ENCODE measurements at regions not wholly inside any gene's neighbourhood (a gene's known extent, or its start where the extent isn't known, plus 50 kb on each side); places are given as distances from the start of the nearest gene placed in this dataset.

DNA sequence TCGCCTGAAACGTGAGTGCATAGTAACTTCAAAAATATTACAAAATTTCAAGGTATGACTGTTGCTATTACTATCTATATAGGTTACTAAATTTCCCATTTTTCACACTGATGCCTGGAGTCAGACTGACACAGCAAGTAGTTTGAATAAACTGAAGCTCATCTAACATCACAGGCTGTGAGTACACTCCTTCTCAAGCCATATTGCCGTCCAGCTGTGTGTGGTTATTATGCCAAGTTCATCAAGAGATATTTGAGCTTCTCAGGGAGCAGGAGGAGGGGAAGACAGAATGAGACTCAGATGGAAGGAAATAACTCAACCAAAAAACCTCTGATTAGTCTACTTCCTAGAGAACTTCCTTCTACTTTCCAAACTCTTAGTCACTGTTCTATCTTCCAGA is 473.9 kb downstream of the TOX3 start:
- no peak for TF ChIP-seq ZBTB7A (IDR thresholded peaks at IDR 0.05; ENCODE audit: low read depth)
- no peak for TF ChIP-seq YY1 (IDR thresholded peaks at IDR 0.05; ENCODE audit: low read depth)
- no peak for TF ChIP-seq TAF1 (IDR thresholded peaks at IDR 0.05; ENCODE audit: low read depth)
- no peak for TF ChIP-seq EP300 (IDR thresholded peaks at IDR 0.05; ENCODE audit: borderline replicate concordance)
- no peak for TF ChIP-seq RAD21 (IDR thresholded peaks at IDR 0.05; ENCODE audit: low read depth)
- TF ChIP-seq CEBPB (IDR thresholded peaks at IDR 0.05): no peak
- no peak for TF ChIP-seq EGR1 (IDR thresholded peaks at IDR 0.05)
- no peak for TF ChIP-seq CREB1 (IDR thresholded peaks at IDR 0.05; ENCODE audit: low read depth)
- TF ChIP-seq, protein P1, sequence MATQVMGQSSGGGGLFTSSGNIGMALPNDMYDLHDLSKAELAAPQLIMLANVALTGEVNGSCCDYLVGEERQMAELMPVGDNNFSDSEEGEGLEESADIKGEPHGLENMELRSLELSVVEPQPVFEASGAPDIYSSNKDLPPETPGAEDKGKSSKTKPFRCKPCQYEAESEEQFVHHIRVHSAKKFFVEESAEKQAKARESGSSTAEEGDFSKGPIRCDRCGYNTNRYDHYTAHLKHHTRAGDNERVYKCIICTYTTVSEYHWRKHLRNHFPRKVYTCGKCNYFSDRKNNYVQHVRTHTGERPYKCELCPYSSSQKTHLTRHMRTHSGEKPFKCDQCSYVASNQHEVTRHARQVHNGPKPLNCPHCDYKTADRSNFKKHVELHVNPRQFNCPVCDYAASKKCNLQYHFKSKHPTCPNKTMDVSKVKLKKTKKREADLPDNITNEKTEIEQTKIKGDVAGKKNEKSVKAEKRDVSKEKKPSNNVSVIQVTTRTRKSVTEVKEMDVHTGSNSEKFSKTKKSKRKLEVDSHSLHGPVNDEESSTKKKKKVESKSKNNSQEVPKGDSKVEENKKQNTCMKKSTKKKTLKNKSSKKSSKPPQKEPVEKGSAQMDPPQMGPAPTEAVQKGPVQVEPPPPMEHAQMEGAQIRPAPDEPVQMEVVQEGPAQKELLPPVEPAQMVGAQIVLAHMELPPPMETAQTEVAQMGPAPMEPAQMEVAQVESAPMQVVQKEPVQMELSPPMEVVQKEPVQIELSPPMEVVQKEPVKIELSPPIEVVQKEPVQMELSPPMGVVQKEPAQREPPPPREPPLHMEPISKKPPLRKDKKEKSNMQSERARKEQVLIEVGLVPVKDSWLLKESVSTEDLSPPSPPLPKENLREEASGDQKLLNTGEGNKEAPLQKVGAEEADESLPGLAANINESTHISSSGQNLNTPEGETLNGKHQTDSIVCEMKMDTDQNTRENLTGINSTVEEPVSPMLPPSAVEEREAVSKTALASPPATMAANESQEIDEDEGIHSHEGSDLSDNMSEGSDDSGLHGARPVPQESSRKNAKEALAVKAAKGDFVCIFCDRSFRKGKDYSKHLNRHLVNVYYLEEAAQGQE (IDR thresholded peaks at IDR 0.05; ENCODE audit: low read depth): no peak
- TF ChIP-seq, protein P2, sequence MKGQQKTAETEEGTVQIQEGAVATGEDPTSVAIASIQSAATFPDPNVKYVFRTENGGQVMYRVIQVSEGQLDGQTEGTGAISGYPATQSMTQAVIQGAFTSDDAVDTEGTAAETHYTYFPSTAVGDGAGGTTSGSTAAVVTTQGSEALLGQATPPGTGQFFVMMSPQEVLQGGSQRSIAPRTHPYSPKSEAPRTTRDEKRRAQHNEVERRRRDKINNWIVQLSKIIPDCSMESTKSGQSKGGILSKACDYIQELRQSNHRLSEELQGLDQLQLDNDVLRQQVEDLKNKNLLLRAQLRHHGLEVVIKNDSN (IDR thresholded peaks at IDR 0.05): no peak
- TF ChIP-seq TCF12 (IDR thresholded peaks at IDR 0.05; ENCODE audit: low read depth): no peak
- TF ChIP-seq, protein P3, sequence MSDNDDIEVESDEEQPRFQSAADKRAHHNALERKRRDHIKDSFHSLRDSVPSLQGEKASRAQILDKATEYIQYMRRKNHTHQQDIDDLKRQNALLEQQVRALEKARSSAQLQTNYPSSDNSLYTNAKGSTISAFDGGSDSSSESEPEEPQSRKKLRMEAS (IDR thresholded peaks at IDR 0.05): no peak
- no peak for TF ChIP-seq TEAD4 (IDR thresholded peaks at IDR 0.05)
- TF ChIP-seq NFIC (IDR thresholded peaks at IDR 0.05): no peak
- TF ChIP-seq FOXM1 (IDR thresholded peaks at IDR 0.05; ENCODE audit: borderline replicate concordance, low read depth): no peak

DNA sequence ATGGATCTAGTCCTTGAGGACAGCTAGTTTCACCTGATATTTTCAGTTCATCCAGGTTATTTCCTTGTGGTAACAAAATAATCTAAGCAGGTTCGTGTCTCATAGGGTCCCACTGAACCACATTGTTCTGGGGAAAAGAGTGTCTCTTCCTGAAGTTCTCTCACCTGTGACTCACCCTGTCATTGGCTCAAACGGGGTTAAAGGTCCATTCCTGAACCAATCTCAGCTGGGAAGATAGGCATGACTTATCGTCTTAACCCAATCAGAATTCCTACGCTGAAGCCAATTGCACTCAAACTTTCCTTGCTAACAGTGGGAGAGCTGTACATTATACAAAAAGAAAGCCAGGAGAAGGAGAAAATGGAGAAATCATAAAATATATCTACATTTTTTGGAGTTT is 475.8 kb downstream of the TOX3 start:
- TF ChIP-seq FOXM1 (IDR thresholded peaks at IDR 0.05; ENCODE audit: borderline replicate concordance, low read depth): no peak

DNA sequence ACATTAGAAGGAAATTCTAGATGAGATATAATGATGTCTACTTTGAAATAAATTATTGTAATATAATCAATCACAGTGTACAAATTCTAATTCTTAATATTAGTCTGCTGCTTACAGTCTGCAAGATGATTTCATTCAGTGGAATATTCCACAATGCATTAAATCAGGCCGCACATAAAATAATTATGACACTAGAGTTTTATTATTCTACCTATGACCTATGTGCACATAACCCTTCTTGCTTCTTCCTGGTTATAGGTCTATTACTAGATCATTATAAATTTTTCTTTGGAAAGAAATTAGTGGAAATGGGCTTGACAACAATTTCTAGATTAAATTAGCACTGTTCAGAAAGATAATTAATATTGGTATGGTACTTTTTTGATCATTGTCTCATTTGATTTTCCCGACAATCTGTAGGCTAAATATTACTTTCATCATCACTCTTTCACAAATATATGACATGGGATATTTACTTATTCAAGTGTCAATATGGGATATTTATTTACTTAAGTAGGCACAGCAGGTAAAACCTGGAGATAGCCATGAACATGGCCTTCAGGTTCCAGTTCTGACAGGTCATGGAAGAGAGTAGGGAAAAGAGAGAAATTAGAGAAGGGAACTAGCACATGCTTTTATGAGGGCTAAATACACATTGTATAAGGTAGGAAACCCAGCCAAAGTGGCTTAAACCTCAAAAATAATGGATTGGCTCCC is 476.4 kb downstream of the TOX3 start:
- no peak for TF ChIP-seq TCF12 (IDR thresholded peaks at IDR 0.05; ENCODE audit: low read depth)
- TF ChIP-seq FOXM1 (IDR thresholded peaks at IDR 0.05; ENCODE audit: borderline replicate concordance, low read depth): no peak
- TF ChIP-seq CREB1 (IDR thresholded peaks at IDR 0.05; ENCODE audit: low read depth): no peak
- TF ChIP-seq, protein P3 (IDR thresholded peaks at IDR 0.05): no peak
- TF ChIP-seq EP300 (IDR thresholded peaks at IDR 0.05; ENCODE audit: borderline replicate concordance): no peak
- no peak for TF ChIP-seq YY1 (IDR thresholded peaks at IDR 0.05; ENCODE audit: low read depth)
- TF ChIP-seq, protein P1 (IDR thresholded peaks at IDR 0.05; ENCODE audit: low read depth): no peak
- TF ChIP-seq TAF1 (IDR thresholded peaks at IDR 0.05; ENCODE audit: low read depth): no peak
- no peak for TF ChIP-seq ZBTB7A (IDR thresholded peaks at IDR 0.05; ENCODE audit: low read depth)
- TF ChIP-seq, protein P2 (IDR thresholded peaks at IDR 0.05): no peak
- no peak for TF ChIP-seq NFIC (IDR thresholded peaks at IDR 0.05)

DNA sequence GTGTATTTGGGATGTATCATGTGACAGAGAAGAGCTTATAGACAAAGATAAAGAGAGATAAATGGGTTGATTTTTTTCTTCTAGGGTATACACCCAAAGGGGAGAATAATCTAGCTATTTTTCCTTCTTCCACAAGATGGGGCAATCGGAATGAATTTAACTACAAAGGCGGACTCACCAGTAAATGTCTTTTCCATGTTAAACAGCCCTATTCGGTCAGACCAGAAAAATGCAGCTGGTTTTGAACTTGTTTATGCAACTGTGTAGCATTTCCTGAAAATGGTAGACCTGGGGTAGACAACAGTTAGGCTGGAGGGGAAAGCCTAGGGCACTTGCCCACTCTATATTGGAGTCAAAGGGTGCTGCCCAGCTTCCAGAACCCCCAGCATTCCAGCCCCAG is 477.1 kb downstream of the TOX3 start:
- no peak for TF ChIP-seq RAD21 (IDR thresholded peaks at IDR 0.05; ENCODE audit: low read depth)
- no peak for TF ChIP-seq TEAD4 (IDR thresholded peaks at IDR 0.05)
- TF ChIP-seq, protein P2 (IDR thresholded peaks at IDR 0.05): no peak
- no peak for TF ChIP-seq TCF12 (IDR thresholded peaks at IDR 0.05; ENCODE audit: low read depth)
- TF ChIP-seq YY1 (IDR thresholded peaks at IDR 0.05; ENCODE audit: low read depth): no peak
- no peak for TF ChIP-seq TAF1 (IDR thresholded peaks at IDR 0.05; ENCODE audit: low read depth)
- TF ChIP-seq EGR1 (IDR thresholded peaks at IDR 0.05): no peak
- no peak for TF ChIP-seq CEBPB (IDR thresholded peaks at IDR 0.05)
- TF ChIP-seq, protein P1 (IDR thresholded peaks at IDR 0.05; ENCODE audit: low read depth): no peak
- no peak for TF ChIP-seq CREB1 (IDR thresholded peaks at IDR 0.05; ENCODE audit: low read depth)
